ENCODE measurements at regions not wholly inside any gene's neighbourhood (a gene's known extent, or its start where the extent isn't known, plus 50 kb on each side); places are given as distances from the start of the nearest gene placed in this dataset.
"Not testable (repeated sequence)": the region's sequence is repeated elsewhere in the genome, so short reads cannot be mapped to it uniquely, and the experiment has no call there.

DNA sequence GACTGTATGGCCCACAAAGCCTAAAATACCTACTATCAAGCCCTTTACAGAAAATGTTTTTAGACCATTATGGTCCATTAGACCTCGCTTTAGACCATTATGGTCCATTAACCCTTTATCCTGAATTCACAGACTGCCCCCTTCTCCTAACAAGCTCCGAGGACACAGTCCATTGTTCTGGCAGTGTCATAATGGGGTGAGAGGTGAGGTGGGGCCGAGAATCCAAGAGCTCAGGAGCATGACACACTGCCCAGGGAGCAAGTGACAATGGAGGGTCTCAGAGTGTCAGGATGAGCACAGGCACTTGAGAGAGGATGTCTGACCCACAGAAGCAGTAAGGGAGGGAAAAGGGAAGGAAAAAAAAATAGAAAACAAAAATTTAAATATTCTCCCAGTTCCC lies 212.4 kb upstream of the NT5E start:
- H3K27me3 ChIP-seq (ENCODE audit: insufficient read depth in 3 of 3, low read length in 2 of 3): no peaks in the 10 kb centered on the region
- H3K4me1 ChIP-seq: no peaks in the 10 kb centered on the region
- no peaks in the 10 kb centered on the region for H3K9me3 ChIP-seq
- WGBS, 3 donors: 53 to 61% (median 56%) methylated on average over 3 of the region's 3 CpGs
- ATAC-seq (no peak), DNase-seq (no peak)
- no peak overlapping the region for H3K27ac ChIP-seq
- H3K4me3 ChIP-seq: no peak overlapping the region
- intact Hi-C loops (cut with DNase I): no loop called here
- TF ChIP-seq, protein P1, sequence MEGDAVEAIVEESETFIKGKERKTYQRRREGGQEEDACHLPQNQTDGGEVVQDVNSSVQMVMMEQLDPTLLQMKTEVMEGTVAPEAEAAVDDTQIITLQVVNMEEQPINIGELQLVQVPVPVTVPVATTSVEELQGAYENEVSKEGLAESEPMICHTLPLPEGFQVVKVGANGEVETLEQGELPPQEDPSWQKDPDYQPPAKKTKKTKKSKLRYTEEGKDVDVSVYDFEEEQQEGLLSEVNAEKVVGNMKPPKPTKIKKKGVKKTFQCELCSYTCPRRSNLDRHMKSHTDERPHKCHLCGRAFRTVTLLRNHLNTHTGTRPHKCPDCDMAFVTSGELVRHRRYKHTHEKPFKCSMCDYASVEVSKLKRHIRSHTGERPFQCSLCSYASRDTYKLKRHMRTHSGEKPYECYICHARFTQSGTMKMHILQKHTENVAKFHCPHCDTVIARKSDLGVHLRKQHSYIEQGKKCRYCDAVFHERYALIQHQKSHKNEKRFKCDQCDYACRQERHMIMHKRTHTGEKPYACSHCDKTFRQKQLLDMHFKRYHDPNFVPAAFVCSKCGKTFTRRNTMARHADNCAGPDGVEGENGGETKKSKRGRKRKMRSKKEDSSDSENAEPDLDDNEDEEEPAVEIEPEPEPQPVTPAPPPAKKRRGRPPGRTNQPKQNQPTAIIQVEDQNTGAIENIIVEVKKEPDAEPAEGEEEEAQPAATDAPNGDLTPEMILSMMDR (IDR thresholded peaks at IDR 0.05): no peak
- no peaks in the 10 kb centered on the region for H3K36me3 ChIP-seq (ENCODE audit: insufficient read depth in 1 of 2, low read depth in 1 of 2)

DNA sequence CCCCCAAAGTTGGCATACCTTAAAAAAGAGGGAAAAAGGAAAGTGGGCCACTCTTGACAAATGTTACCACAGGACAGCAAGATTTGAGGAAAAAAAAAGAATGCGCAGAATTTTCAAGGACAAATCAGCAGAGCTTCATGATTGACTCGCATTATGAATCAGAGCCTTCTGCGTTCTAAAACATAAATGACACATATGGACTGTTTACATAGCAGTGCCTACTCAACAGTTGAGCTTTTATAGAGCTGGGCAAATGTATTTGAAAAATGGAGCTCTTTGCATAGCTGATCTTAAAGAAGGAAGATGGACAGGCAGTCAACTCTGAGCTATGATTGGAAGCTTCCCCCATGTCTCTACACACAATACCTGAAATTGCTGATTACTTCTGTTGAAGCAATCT lies 213.2 kb upstream of the NT5E start:
- ATAC-seq: no peak
- Histone ChIP-seq H3K4me1 (no peaks in the 10 kb centered on the region), H3K9me3 (no peaks in the 10 kb centered on the region), H3K27me3 (ENCODE audit: insufficient read depth in 3 of 3, low read length in 2 of 3) (no peaks in the 10 kb centered on the region), H3K27ac (no peak overlapping the region), H3K4me3 (no peak overlapping the region), H3K36me3 (ENCODE audit: insufficient read depth in 1 of 2, low read depth in 1 of 2) (no peaks in the 10 kb centered on the region)
- TF ChIP-seq, protein P1 (IDR thresholded peaks at IDR 0.05): no peak
- intact Hi-C loops (cut with DNase I): no loop called here
- DNase-seq: no peak
- WGBS, 3 donors: 60 to 77% (median 74%) methylated on average over 3 of the region's 3 CpGs

DNA sequence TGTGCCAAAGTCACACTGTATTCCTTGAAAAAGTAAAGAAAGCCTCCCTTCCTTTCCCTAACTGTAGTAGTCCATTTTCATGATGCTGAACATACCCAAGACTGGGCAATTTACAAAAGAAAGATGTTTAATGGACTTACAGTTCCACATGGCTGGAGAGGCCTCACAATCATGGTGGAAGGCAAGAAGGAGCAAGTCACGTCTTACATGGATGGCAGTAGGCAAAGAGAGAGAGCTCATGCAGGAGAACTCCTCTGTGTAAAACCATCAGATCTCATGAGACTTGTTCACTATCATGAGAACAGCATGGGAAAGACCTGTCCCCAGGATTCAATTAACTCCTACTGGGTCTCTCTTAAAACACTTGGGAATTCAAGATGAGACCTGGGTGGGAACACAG lies 222.5 kb upstream of the NT5E start:
- intact Hi-C loops (cut with DNase I); H3K4me1 ChIP-seq; H3K36me3 ChIP-seq (ENCODE audit: insufficient read depth in 1 of 2, low read depth in 1 of 2); H3K27ac ChIP-seq; H3K27me3 ChIP-seq (ENCODE audit: insufficient read depth in 3 of 3, low read length in 2 of 3); H3K4me3 ChIP-seq; H3K9me3 ChIP-seq; ATAC-seq; DNase-seq: not testable (repeated sequence)
- WGBS, 3 donors: 51 to 73% (median 68%) methylated on average over 1 of the region's 1 CpG

DNA sequence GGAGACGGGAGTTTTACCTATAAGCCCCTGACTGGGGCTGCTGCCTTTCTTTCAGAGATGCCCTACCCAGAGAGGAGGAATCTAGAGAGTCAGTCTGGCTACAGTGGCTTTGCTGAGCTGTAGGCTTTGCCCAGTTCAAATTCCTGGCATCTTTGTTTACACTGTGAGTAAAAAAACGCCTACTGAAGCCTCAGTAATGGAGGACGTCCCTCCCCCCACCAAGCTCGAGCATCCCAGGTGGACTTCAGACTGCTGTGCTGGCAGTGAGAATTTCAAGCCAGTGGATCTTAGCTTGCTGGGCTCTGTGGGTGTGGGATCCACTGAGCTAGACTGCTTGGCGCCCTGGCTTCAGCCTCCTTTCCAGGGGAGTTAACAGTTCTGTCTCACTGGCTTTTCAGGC lies 237.1 kb upstream of the NT5E start:
- ATAC-seq; intact Hi-C loops (cut with DNase I): not testable (repeated sequence)

DNA sequence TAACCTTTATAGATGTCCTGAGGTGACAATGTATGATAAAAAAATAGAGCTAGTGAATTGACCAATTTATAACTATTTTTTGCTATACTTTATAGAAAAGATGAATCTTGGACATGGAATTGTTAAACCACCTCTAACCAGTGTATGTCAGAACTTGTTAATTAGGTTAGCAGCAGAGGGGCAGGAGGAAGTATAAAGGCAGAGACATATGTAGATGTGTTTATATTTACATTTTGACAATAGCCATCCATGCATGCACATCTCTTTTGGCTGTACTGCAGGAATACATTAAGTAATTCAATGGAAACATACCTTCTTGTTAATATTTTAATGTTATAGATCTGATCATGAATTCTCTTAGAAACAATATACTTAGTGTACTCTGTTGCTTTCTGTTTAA lies 254.6 kb upstream of the NT5E start:
- TF ChIP-seq, protein P1 (IDR thresholded peaks at IDR 0.05): no peak
- intact Hi-C loops (cut with DNase I): no loop called here
- Histone ChIP-seq H3K27me3 (ENCODE audit: insufficient read depth in 3 of 3, low read length in 2 of 3) (no peaks in the 10 kb centered on the region), H3K4me3 (no peak overlapping the region), H3K27ac (no peak overlapping the region), H3K36me3 (ENCODE audit: insufficient read depth in 1 of 2, low read depth in 1 of 2) (no peaks in the 10 kb centered on the region), H3K9me3 (no peaks in the 10 kb centered on the region), H3K4me1 (no peaks in the 10 kb centered on the region)
- no peak for DNase-seq
- no peak for ATAC-seq

More for the DNA sequence above, 237.1 kb upstream of the NT5E start:
- not testable (repeated sequence) for DNase-seq; H3K27ac ChIP-seq; H3K27me3 ChIP-seq (ENCODE audit: insufficient read depth in 3 of 3, low read length in 2 of 3); H3K9me3 ChIP-seq; H3K4me1 ChIP-seq; H3K4me3 ChIP-seq; H3K36me3 ChIP-seq (ENCODE audit: insufficient read depth in 1 of 2, low read depth in 1 of 2)
- 34 to 45% (median 41%) methylated on average over 4 to 5 of the region's 5 CpGs for WGBS, 3 donors

DNA sequence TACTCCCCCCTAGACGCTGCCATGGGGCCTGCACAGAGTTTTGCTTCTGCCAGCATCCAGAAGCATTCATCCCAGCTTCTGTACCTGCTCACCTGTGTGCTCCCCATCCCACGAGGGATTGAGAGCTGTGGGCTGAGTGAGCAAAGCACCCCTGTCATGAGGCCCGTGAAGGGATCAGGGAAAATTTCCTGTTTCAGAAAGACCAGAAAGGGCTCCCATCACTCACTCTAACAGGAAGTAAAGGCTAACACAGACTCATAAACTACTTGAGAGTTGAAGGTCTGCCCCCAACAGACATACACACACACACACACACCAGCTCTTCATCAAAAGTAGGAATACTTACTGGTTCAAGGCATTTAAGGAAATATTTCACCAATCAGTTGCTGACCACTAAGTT lies 256.5 kb upstream of the NT5E start:
- ATAC-seq: no peak
- no peak for DNase-seq
- no peaks in the 10 kb centered on the region for H3K9me3 ChIP-seq
- no peaks in the 10 kb centered on the region for H3K27me3 ChIP-seq (ENCODE audit: insufficient read depth in 3 of 3, low read length in 2 of 3)
- H3K4me3 ChIP-seq: no peak overlapping the region
- H3K36me3 ChIP-seq (ENCODE audit: insufficient read depth in 1 of 2, low read depth in 1 of 2): no peaks in the 10 kb centered on the region
- no peak overlapping the region for H3K27ac ChIP-seq
- WGBS, 3 donors: 51 to 54% (median 53%) methylated on average over 3 of the region's 3 CpGs
- intact Hi-C loops (cut with DNase I): no loop called here
- H3K4me1 ChIP-seq: no peaks in the 10 kb centered on the region
- TF ChIP-seq, protein P1 (IDR thresholded peaks at IDR 0.05): no peak
